Loucy (cell line): ENCODE measurements at regions not wholly inside any gene's neighbourhood (a gene's known extent, or its start where the extent isn't known, plus 50 kb on each side); places are given as distances from the start of the nearest gene placed in this dataset.
"Not testable (repeated sequence)": the region's sequence is repeated elsewhere in the genome, so short reads cannot be mapped to it uniquely, and the experiment has no call there.

Experiments used
- H2AFZ ChIP-seq: fragments of 200-600 bp; sonication (generic); 2 replicates; pipeline ENCODE4 v1.6.0; 2016; ENCODE audit warnings: antibody characterized with exemption, mild to moderate bottlenecking, low read length, moderate library complexity
- H3F3A ChIP-seq: fragments of 200-600 bp; 2 replicates; pipeline ENCODE4 v1.6.0; 2016; ENCODE audit warnings: antibody characterized with exemption, low read depth, mild to moderate bottlenecking
- H3K27me3 ChIP-seq: fragments of 200-600 bp; sonication (generic); 2 replicates; pipeline ENCODE4 v1.6.1; 2014; ENCODE audit warnings: low read length, mild to moderate bottlenecking; ENCODE audit not compliant: insufficient read depth, poor library complexity, severe bottlenecking
- H3K36me3 ChIP-seq: fragments of 200-600 bp; sonication (generic); 2 replicates; pipeline ENCODE4 v1.6.1; 2016; ENCODE audit warnings: low read length; ENCODE audit not compliant: insufficient read depth
- H3K4me1 ChIP-seq: fragments of 200-600 bp; sonication (generic); 2 replicates; pipeline ENCODE4 v1.5.1; 2014; ENCODE audit warnings: low read length, mild to moderate bottlenecking; ENCODE audit not compliant: insufficient read depth, poor library complexity, severe bottlenecking
- H3K4me2 ChIP-seq: fragments of 200-600 bp; sonication (generic); 2 replicates; pipeline ENCODE4 v1.6.0; 2014; ENCODE audit warnings: antibody characterized with exemption, low read length, low read depth, mild to moderate bottlenecking; ENCODE audit not compliant: poor library complexity, severe bottlenecking
- H3K4me3 ChIP-seq: fragments of 200-600 bp; sonication (generic); 2 replicates; pipeline ENCODE4 v1.5.1; 2014; ENCODE audit warnings: low read length, mild to moderate bottlenecking, mixed read lengths; ENCODE audit not compliant: poor library complexity, severe bottlenecking
- H3K79me2 ChIP-seq: fragments of 200-600 bp; sonication (generic); 2 replicates; pipeline ENCODE4 v1.6.1; 2014; ENCODE audit warnings: low read length; ENCODE audit not compliant: insufficient read depth
- H3K9ac ChIP-seq: fragments of 200-600 bp; sonication (generic); 2 replicates; pipeline ENCODE4 v1.6.0; 2014; ENCODE audit warnings: mild to moderate bottlenecking, low read depth, low read length, moderate library complexity; ENCODE audit not compliant: poor library complexity, severe bottlenecking
- H3K9me2 ChIP-seq: fragments of 200-600 bp; sonication (generic); replicated peaks from 2 replicates; pipeline ENCODE4 v1.6.1; 2016; ENCODE audit warnings: low read depth, low read length, mixed read lengths
- H3K9me3 ChIP-seq: fragments of 200-600 bp; sonication (generic); 2 replicates; pipeline ENCODE4 v1.6.1; 2014; ENCODE audit warnings: mild to moderate bottlenecking, antibody characterized with exemption, low read length, low read depth; ENCODE audit not compliant: insufficient read depth
- H4K20me1 ChIP-seq: fragments of 200-600 bp; sonication (generic); 2 replicates; pipeline ENCODE4 v1.6.0; 2014; ENCODE audit warnings: antibody characterized with exemption, low read length, mild to moderate bottlenecking; ENCODE audit not compliant: insufficient read depth, poor library complexity, severe bottlenecking

DNA sequence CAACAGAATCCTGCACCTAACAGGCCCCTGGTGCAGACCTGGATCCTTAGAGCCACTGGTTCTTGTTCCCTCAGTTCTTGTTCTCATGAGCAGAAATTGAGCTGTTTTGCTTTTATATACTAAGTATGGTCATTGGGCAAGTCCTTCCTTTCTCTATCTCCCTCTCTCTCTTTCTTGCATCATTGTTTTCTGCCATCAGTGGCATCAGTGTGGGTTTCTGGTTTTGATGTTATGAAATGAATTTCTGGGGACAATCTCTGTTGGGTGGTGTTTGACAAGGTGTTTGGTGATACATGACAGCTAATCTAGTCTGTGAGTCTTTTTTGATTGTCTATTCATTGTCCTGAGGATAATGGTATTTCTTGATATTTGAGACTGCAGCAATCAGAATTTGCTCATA is 168.0 kb upstream of the NOTCH2NLA start:
- H3K9me2 ChIP-seq, H2AFZ ChIP-seq, H3K9me3 ChIP-seq, H3K27me3 ChIP-seq, H3K79me2 ChIP-seq, H3K36me3 ChIP-seq, H3K4me3 ChIP-seq, H4K20me1 ChIP-seq, H3F3A ChIP-seq, H3K9ac ChIP-seq, H3K4me1 ChIP-seq, H3K4me2 ChIP-seq: not testable (repeated sequence)

DNA sequence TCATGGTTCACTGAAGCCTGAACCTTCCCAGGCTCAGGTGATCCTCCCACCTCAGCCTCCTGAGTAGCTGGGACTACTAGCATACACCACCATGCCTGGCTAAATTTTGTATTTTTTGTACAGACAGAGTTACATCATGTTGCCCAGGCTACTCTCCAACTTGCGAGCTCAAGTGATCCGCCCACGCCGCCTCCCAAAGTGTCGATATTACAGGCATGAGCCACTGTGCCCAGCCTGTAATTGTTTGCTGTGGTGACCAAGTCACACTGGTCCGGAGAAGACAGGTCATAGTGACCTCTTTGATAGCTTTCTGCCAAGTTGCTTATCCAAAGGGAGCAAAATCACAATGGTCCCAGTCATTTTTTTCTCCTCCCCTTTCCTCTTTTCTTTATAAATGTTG is 167.4 kb upstream of the NOTCH2NLA start:
- not testable (repeated sequence) for H3K79me2 ChIP-seq, H3K4me2 ChIP-seq, H3K9me3 ChIP-seq, H3K9ac ChIP-seq, H4K20me1 ChIP-seq, H2AFZ ChIP-seq, H3K36me3 ChIP-seq, H3K4me1 ChIP-seq, H3K4me3 ChIP-seq, H3K27me3 ChIP-seq, H3K9me2 ChIP-seq, H3F3A ChIP-seq

DNA sequence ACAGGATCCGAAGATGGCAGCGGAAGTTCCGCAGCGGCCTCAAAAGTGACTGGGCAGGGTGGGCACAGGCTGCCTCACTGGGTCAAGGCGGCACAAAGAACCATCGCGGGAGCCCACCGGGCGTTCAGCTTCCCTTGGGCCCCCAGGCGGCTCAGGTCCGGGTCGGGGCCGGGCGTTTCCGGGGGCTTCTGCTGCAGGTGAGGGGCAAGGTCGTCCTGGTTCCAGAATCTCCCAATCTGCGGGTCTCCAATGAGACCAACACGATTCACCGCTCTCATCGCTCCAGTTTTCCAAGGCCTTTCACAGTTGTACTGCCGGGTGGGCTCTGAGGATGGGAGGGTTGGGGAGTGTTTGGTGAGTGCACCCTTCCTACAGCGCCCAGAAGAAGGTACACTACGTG is 165.0 kb upstream of the NOTCH2NLA start:
- H3K4me2 ChIP-seq, H3K27me3 ChIP-seq, H3K79me2 ChIP-seq, H3K4me1 ChIP-seq, H3K9me3 ChIP-seq, H3K9ac ChIP-seq, H3K4me3 ChIP-seq, H3K36me3 ChIP-seq, H3K9me2 ChIP-seq, H3F3A ChIP-seq, H2AFZ ChIP-seq, H4K20me1 ChIP-seq: not testable (repeated sequence)

DNA sequence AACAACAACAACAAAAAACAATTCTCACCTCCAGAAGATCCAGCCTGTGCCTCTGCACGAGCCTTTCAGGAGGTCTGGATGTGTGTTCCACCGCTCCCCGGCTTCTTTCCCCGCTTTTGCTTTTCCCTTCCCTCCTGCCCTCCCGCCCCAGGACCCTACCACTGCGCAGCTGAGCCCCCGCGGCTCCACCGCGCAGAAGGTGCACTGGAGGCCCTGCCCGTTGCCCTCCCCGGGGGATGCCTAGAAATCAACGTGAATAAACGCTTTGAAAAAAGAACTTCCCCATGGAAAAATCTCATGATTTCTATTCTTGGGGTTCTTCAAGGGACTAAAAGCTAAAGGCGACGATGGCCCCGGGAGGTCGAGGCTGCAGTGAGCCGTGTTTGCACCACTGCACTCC is 164.3 kb upstream of the NOTCH2NLA start:
- not testable (repeated sequence) for H3K27me3 ChIP-seq, H3K79me2 ChIP-seq

DNA sequence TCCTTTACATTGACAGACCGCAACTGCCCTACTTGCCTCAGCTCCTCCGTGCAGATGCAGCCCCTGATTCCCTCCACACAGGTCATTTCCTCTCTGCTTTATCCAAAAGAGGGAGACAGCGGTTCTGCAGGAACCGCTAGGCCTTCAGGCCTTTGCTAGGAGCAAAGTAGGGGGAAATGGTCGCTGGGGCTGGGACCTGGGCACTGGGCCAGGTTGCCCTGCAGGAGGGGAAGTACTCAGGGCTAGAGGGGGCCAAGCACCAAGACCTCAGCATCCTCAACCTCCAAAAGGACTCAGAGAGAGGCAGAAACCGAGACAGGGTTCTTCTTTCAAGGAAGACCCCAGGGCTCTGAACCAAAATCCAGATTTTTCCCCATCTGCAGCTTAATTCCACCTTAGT is 160.4 kb upstream of the NOTCH2NLA start:
- not testable (repeated sequence) for H3K36me3 ChIP-seq, H3K9me2 ChIP-seq, H3K9me3 ChIP-seq, H3K4me3 ChIP-seq, H2AFZ ChIP-seq, H3K79me2 ChIP-seq, H3F3A ChIP-seq, H3K9ac ChIP-seq, H4K20me1 ChIP-seq, H3K27me3 ChIP-seq, H3K4me1 ChIP-seq, H3K4me2 ChIP-seq

More for the DNA sequence above, 164.3 kb upstream of the NOTCH2NLA start:
- not testable (repeated sequence) for H3K4me2 ChIP-seq, H4K20me1 ChIP-seq, H3K9ac ChIP-seq, H2AFZ ChIP-seq, H3F3A ChIP-seq, H3K36me3 ChIP-seq, H3K4me1 ChIP-seq, H3K9me3 ChIP-seq, H3K4me3 ChIP-seq, H3K9me2 ChIP-seq

DNA sequence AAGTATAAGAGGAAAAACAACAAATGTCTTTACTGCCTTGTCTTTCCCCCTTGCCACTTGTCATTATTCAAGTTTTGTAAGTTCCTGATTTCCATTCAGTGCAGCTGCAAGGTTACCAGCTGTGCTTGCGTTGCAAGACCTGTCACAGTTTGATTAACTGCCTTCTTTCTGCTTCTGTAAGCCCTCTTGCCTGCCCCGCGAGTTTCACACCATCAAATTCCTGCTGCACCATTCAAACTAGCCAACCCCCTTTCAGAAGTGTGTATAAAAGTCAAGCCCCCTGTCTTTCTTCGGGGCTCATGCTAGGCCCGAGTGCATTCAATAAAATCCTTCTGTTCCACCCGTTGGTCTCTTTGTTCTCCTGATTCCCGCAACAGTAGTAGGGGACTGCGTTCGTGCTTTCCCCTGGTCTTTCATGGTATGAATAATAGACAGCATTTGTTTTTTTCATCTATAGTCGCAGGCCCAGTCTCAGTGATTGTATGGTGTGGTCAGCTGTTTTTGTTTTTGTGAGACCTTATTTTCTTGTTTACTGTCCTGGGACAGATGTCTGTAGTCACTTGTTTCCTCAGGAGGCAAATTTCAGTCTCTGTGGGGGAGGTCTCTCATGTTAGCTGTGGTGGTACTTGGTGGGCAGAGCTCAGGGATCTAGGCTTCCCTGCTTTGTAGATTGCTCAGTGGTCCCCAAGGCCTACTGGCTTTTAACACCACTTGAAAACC is 159.1 kb upstream of the NOTCH2NLA start:
- H3K9me2 ChIP-seq, H2AFZ ChIP-seq, H3K4me1 ChIP-seq, H3K9me3 ChIP-seq, H3K79me2 ChIP-seq, H3F3A ChIP-seq, H3K27me3 ChIP-seq, H4K20me1 ChIP-seq, H3K36me3 ChIP-seq: not testable (repeated sequence)
- Histone ChIP-seq H3K9ac (peak overlapping the region; percentile 54), H3K4me3 (peak overlapping the region; percentile 60), H3K4me2 (peak overlapping the region; percentile 55)

DNA sequence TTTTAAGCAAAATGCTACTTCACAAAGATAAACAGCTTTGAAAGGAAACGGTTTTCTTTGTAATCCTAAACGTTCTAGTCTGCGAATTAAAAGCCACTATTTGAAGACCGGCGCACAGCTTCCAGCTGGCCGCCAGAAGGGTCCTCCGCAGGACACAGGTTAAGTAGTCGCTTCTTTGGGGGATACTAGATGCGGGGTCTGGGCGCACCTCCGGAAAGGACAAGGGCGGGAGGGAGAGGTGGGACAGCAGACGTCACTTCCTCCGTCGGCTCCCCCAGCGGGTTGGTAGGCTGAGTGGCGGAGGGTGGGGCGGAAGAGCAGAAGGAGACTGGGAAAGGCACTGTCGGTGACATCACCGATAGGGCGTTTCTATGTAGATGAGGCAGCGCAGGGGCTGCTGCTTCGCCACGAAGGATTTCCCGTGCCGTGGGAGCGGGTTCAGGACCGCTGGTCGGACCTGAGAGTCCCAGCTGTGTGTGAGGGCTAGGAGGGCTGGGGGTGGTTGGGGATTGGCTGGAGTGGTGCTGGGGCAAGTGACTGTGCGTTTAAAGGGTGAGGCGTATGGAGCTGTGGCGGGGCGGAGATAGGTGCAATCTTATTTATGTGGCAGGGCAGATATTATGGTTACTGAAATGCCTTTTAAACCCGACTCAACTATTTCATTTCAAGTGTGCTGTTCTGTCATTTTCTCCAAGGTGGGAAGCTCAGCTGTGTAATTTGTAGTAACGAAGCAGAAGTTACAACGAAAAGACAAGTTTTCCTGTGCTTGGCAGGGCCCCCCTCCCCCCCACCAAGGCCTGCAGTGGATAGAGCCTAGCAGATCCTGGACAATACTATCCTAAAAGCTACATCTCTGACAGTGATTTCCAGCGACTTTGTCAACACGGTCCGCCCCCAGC is 158.3 kb upstream of the NOTCH2NLA start:
- not testable (repeated sequence) for H3K9me2 ChIP-seq, H3F3A ChIP-seq, H4K20me1 ChIP-seq, H3K36me3 ChIP-seq, H3K4me1 ChIP-seq, H3K27me3 ChIP-seq, H3K79me2 ChIP-seq, H3K9me3 ChIP-seq
- Histone ChIP-seq H2AFZ (0 out of 2 replicates have a peak overlapping the region, but pooled peaks have one; percentile 64), H3K4me3 (peak overlapping the region; percentile 75), H3K4me2 (peak overlapping the region; percentile 76), H3K9ac (peak overlapping the region; percentile 75)
